ENCODE measurements at regions not wholly inside any gene's neighbourhood (a gene's known extent, or its start where the extent isn't known, plus 50 kb on each side); places are given as distances from the start of the nearest gene placed in this dataset.

DNA sequence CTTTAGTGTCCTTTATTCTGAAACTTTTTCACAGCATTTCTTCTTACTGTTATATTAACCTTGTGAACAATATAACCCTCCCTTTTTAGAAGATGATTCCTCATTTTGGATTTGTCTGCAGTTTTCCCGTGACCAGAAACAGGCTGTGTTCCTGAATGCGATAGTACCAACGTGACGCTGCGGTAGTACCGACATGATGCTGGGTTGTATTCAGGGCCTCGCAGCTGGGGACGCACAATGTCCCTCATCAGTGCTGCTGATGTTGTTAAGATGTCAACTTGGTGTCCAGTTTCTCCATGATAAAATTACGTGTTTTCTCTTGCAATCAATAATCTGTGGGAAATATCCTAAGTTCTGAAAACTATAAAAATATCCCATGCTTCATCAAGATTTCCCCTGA is 761.4 kb upstream of the TPTE start:
- TF ChIP-seq, protein P1, sequence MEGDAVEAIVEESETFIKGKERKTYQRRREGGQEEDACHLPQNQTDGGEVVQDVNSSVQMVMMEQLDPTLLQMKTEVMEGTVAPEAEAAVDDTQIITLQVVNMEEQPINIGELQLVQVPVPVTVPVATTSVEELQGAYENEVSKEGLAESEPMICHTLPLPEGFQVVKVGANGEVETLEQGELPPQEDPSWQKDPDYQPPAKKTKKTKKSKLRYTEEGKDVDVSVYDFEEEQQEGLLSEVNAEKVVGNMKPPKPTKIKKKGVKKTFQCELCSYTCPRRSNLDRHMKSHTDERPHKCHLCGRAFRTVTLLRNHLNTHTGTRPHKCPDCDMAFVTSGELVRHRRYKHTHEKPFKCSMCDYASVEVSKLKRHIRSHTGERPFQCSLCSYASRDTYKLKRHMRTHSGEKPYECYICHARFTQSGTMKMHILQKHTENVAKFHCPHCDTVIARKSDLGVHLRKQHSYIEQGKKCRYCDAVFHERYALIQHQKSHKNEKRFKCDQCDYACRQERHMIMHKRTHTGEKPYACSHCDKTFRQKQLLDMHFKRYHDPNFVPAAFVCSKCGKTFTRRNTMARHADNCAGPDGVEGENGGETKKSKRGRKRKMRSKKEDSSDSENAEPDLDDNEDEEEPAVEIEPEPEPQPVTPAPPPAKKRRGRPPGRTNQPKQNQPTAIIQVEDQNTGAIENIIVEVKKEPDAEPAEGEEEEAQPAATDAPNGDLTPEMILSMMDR (IDR thresholded peaks at IDR 0.05; ENCODE audit: insufficient read depth, low read length, poor library complexity, severe bottlenecking): no peak
- TF ChIP-seq EZH2phosphoT487 (conservative IDR thresholded peaks at IDR 0.05; ENCODE audit: low read length): no peak
